ENCODE measurements at regions not wholly inside any gene's neighbourhood (a gene's known extent, or its start where the extent isn't known, plus 50 kb on each side); places are given as distances from the start of the nearest gene placed in this dataset.

GRCh38 chr6:139985236-139985815 lies 610.9 kb upstream of the CITED2 start:
- TF ChIP-seq, protein P1, sequence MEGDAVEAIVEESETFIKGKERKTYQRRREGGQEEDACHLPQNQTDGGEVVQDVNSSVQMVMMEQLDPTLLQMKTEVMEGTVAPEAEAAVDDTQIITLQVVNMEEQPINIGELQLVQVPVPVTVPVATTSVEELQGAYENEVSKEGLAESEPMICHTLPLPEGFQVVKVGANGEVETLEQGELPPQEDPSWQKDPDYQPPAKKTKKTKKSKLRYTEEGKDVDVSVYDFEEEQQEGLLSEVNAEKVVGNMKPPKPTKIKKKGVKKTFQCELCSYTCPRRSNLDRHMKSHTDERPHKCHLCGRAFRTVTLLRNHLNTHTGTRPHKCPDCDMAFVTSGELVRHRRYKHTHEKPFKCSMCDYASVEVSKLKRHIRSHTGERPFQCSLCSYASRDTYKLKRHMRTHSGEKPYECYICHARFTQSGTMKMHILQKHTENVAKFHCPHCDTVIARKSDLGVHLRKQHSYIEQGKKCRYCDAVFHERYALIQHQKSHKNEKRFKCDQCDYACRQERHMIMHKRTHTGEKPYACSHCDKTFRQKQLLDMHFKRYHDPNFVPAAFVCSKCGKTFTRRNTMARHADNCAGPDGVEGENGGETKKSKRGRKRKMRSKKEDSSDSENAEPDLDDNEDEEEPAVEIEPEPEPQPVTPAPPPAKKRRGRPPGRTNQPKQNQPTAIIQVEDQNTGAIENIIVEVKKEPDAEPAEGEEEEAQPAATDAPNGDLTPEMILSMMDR (conservative IDR thresholded peaks at IDR 0.05): no peak
- no peak overlapping the region for H3K27ac Mint-ChIP-seq (ENCODE audit: unreplicated experiment)
- H3K27me3 Mint-ChIP-seq (ENCODE audit: low read depth): no peaks in the 10 kb centered on the region
- no peak for DNase-seq (ENCODE audit: low read depth, low spot score)
- no peak overlapping the region for H3K4me3 Mint-ChIP-seq
- peaks cover 3% of the 10 kb centered on the region for H3K9me3 Mint-ChIP-seq
- H3K4me1 Mint-ChIP-seq: peaks cover 41% of the 10 kb centered on the region
- H3K36me3 Mint-ChIP-seq (ENCODE audit: low read depth): peaks cover 4% of the 10 kb centered on the region

DNA sequence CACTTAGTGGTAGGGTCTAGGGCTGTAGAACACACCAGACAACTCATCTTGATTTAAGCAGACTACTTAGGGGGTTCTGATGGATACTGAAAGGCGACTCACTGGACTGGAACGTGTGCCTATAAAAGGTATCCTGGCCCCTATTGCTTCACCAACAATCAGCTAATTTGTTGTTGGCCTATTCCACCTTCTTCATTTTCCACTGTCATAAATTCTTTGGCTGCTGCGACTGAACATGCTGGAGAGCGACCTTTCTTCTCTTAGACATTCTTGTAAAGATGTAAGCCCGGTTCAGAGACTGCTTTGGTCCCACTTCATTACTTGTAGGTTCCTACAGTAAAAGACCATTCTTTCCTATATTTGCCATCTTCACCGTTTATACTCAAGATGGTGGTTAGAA lies 609.9 kb upstream of the CITED2 start:
- peaks cover 3% of the 10 kb centered on the region for H3K9me3 Mint-ChIP-seq
- no peak for DNase-seq (ENCODE audit: low read depth, low spot score)
- peaks cover 48% of the 10 kb centered on the region for H3K4me1 Mint-ChIP-seq
- TF ChIP-seq, protein P1 (conservative IDR thresholded peaks at IDR 0.05): no peak
- H3K36me3 Mint-ChIP-seq (ENCODE audit: low read depth): peaks cover 4% of the 10 kb centered on the region
- peak overlapping the region; percentile 30 for H3K27ac Mint-ChIP-seq (ENCODE audit: unreplicated experiment)
- H3K4me3 Mint-ChIP-seq: no peak overlapping the region
- H3K27me3 Mint-ChIP-seq (ENCODE audit: low read depth): no peaks in the 10 kb centered on the region

DNA sequence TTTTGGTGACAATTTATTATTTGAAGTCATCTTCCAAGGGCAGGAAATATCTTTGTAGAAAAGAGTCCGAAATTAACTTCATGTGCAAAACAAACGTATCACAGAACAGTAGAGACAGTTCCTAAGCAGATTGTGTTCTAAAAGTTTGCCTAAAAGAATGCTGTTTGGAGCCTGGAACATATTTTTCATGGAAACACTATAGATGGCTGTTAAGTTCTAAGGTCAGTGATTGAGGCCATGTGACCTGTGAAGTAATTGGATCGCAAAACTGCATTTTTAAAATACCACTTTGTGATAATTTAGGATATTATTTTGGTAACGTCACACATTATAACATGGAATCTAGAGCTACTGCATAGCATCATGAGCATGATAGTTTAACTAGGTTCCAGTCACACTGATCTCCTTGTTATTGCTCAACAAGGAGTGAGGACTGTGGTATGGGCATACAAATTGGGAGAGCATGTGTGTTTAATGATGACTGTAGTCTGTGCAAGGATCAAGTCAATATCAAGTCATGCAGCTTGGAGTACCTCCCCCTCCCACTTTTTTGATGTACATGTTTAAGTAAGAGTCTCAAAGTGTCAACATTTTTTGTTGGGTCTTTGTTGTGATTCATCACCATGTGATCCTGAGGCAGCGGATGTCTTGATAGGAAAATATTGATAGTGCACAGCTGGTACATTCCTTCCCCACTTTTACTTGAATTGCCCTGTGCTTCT lies 609.3 kb upstream of the CITED2 start:
- no peak for DNase-seq (ENCODE audit: low read depth, low spot score)
- no peak overlapping the region for H3K27ac Mint-ChIP-seq (ENCODE audit: unreplicated experiment)
- H3K4me3 Mint-ChIP-seq: no peak overlapping the region
- TF ChIP-seq, protein P1 (conservative IDR thresholded peaks at IDR 0.05): no peak
- H3K36me3 Mint-ChIP-seq (ENCODE audit: low read depth): peaks cover 4% of the 10 kb centered on the region
- H3K9me3 Mint-ChIP-seq: peaks cover 3% of the 10 kb centered on the region
- H3K4me1 Mint-ChIP-seq: peaks cover 51% of the 10 kb centered on the region
- no peaks in the 10 kb centered on the region for H3K27me3 Mint-ChIP-seq (ENCODE audit: low read depth)

GRCh38 chr6:139982652-139983295 lies 608.3 kb upstream of the CITED2 start:
- peak overlapping the region; percentile 97 for H3K27ac Mint-ChIP-seq (ENCODE audit: unreplicated experiment)
- TF ChIP-seq, protein P1 (conservative IDR thresholded peaks at IDR 0.05): no peak
- peak overlapping the region; percentile 61 for H3K4me3 Mint-ChIP-seq
- peaks cover 3% of the 10 kb centered on the region for H3K9me3 Mint-ChIP-seq
- DNase-seq (ENCODE audit: low read depth, low spot score): no peak
- no peaks in the 10 kb centered on the region for H3K27me3 Mint-ChIP-seq (ENCODE audit: low read depth)
- peaks cover 4% of the 10 kb centered on the region for H3K36me3 Mint-ChIP-seq (ENCODE audit: low read depth)
- peaks cover 60% of the 10 kb centered on the region for H3K4me1 Mint-ChIP-seq

DNA sequence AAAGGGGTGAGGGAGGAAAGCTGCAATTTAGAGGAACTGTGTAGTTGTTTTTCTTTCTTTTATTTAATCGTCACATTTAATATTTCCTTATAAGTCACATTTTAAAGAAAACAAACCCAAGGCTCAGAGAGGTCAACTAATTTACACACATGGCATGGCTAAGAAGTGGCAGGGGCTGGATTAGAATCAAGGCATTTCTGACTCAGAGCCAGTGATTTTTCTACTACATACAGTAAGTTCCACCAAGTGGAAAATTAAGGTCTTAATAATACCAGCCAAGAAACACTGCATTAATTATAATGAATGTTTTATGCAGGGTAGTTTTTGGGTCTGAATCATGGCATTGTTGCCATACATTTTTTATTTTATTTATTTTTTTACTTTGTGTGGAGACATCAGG lies 607.7 kb upstream of the CITED2 start:
- Mint-ChIP-seq H3K36me3 (ENCODE audit: low read depth) (peaks cover 4% of the 10 kb centered on the region), H3K27me3 (ENCODE audit: low read depth) (no peaks in the 10 kb centered on the region), H3K9me3 (peaks cover 3% of the 10 kb centered on the region), H3K4me1 (peaks cover 65% of the 10 kb centered on the region), H3K27ac (ENCODE audit: unreplicated experiment) (peak overlapping the region; percentile 21), H3K4me3 (peak overlapping the region; percentile 21)
- DNase-seq (ENCODE audit: low read depth, low spot score): no peak
- TF ChIP-seq, protein P1 (conservative IDR thresholded peaks at IDR 0.05): no peak

All from neural crest cell (in vitro differentiated cells).